ENCODE measurements at regions not wholly inside any gene's neighbourhood (a gene's known extent, or its start where the extent isn't known, plus 50 kb on each side); places are given as distances from the start of the nearest gene placed in this dataset.

DNA sequence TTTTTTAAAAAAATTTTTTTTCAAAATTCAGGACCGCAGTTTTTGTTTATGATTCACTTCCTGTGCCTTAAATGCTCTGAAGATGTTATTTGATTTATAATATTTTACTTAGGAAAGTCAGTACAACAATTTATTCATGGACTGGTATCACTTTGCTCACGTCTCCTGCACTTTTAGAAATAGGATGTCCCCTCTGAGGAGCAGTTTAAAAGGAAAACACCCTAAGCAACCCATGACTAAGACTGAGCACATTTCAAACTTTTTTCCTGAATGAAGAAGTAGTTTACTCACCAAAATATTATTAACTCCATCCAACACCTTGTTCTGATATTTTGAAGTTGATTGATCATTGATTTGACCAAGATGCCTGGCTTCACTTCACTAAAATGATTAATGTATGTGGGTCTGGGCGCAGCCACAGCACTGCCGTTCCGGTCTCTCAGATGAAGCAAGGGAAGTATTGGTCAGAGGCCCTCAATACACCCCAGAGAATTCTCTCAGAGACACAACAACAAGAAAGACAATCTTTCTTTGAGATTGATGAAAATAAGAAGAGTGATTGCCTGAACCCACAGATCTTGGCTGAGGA lies 223.9 kb downstream of the TGFB2 start:
- TF ChIP-seq, protein P1, sequence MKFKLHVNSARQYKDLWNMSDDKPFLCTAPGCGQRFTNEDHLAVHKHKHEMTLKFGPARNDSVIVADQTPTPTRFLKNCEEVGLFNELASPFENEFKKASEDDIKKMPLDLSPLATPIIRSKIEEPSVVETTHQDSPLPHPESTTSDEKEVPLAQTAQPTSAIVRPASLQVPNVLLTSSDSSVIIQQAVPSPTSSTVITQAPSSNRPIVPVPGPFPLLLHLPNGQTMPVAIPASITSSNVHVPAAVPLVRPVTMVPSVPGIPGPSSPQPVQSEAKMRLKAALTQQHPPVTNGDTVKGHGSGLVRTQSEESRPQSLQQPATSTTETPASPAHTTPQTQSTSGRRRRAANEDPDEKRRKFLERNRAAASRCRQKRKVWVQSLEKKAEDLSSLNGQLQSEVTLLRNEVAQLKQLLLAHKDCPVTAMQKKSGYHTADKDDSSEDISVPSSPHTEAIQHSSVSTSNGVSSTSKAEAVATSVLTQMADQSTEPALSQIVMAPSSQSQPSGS (IDR thresholded peaks at IDR 0.05; ENCODE audit: low read length) = no peak
- no peak for TF ChIP-seq RFX5 (IDR thresholded peaks at IDR 0.05; ENCODE audit: borderline replicate concordance, low read depth, low read length)
